NB4 (cell line): ENCODE measurements at regions not wholly inside any gene's neighbourhood (a gene's known extent, or its start where the extent isn't known, plus 50 kb on each side); places are given as distances from the start of the nearest gene placed in this dataset.

Source experiments
- CTCF ChIP-seq: IDR thresholded peaks from one replicate; pipeline ENCODE4 v1.5.1; 2012; ENCODE audit warnings: low read depth, low read length
- MAX ChIP-seq: IDR thresholded peaks from 2 replicates; pipeline ENCODE4 v1.6.1; 2011; ENCODE audit warnings: low read depth, low read length
- MYC ChIP-seq: IDR thresholded peaks from 2 replicates; pipeline ENCODE4 v1.6.1; 2011; ENCODE audit warnings: low read depth, low read length
- POLR2A ChIP-seq: IDR thresholded peaks from 2 replicates; pipeline ENCODE4 v1.6.1; 2011; ENCODE audit warnings: mild to moderate bottlenecking; ENCODE audit not compliant: insufficient read length; ENCODE audit errors: extremely low read depth

- TF ChIP-seq CTCF: no peak
- TF ChIP-seq MAX: no peak
- TF ChIP-seq POLR2A: no peak
- no peak for TF ChIP-seq MYC
Measured at GRCh38 chr16:8376430-8376829, 213.9 kb downstream of the TMEM114 start.
